OCI-LY7 (cell line): ENCODE measurements at regions not wholly inside any gene's neighbourhood (a gene's known extent, or its start where the extent isn't known, plus 50 kb on each side); places are given as distances from the start of the nearest gene placed in this dataset.

Experiments
- BruUV-seq: library from RNA; stranded (reverse); fragments of 400-500 nt; replicated peaks from 2 replicates; lab custom pipeline; 2021; lab: Mats Ljungman, UMichigan
- CTCF ChIA-PET: fragments of 300-600 bp; sonication (Branson Sonifier 250); formaldehyde crosslinking; loops from one replicate; lab custom pipeline; 2022; ENCODE audit warnings: antibody characterized with exemption; ENCODE audit not compliant: unreplicated experiment; lab: Charles Lee
- POLR2A ChIA-PET: fragments of 300-600 bp; sonication (Branson Sonifier 250); formaldehyde crosslinking; loops from one replicate; lab custom pipeline; 2022; ENCODE audit warnings: antibody characterized with exemption; lab: Charles Lee
- DNase-seq: peaks from one replicate; pipeline ENCODE4 v3.0.0-alpha.2; 2015; ENCODE audit warnings: low spot score
- H2AFZ ChIP-seq: fragments of 200-600 bp; sonication (generic), shearing (Covaris generic); 2 replicates; pipeline ENCODE4 v1.6.1; 2014; ENCODE audit warnings: mild to moderate bottlenecking, antibody characterized with exemption, low read length, moderate library complexity
- H3K27ac ChIP-seq: fragments of 200-600 bp; sonication (generic); 2 replicates; pipeline ENCODE4 v1.5.1; 2014; ENCODE audit warnings: mixed run types, low read depth, mild to moderate bottlenecking, moderate library complexity, low read length, inconsistent platforms; ENCODE audit not compliant: poor library complexity, severe bottlenecking
- H3K36me3 ChIP-seq: fragments of 200-600 bp; sonication (generic); 2 replicates; pipeline ENCODE4 v1.6.1; 2014; ENCODE audit warnings: mild to moderate bottlenecking, antibody characterized with exemption, low read length, moderate library complexity, mixed read lengths; ENCODE audit not compliant: insufficient read depth
- H3K4me1 ChIP-seq: fragments of 200-600 bp; sonication (generic); 2 replicates; pipeline ENCODE4 v1.5.1; 2014; ENCODE audit warnings: mild to moderate bottlenecking, low read length; ENCODE audit not compliant: insufficient read depth, poor library complexity, severe bottlenecking
- H3K4me2 ChIP-seq: fragments of 200-600 bp; sonication (generic); 2 replicates; pipeline ENCODE4 v1.6.1; 2014; ENCODE audit warnings: mild to moderate bottlenecking, low read length
- H3K4me3 ChIP-seq: fragments of 200-600 bp; sonication (generic); 2 replicates; pipeline ENCODE4 v1.5.1; 2014; ENCODE audit warnings: mild to moderate bottlenecking, low read depth, low read length; ENCODE audit not compliant: poor library complexity, severe bottlenecking
- H3K79me2 ChIP-seq: fragments of 200-600 bp; sonication (generic); 2 replicates; pipeline ENCODE4 v1.6.1; 2016; ENCODE audit warnings: low read depth, mild to moderate bottlenecking, low read length, moderate library complexity, mixed read lengths; ENCODE audit not compliant: insufficient read depth
- H3K9me2 ChIP-seq: fragments of 200-600 bp; sonication (generic); 2 replicates; pipeline ENCODE4 v1.6.1; 2016; ENCODE audit warnings: mild to moderate bottlenecking, low read length, mixed read lengths; ENCODE audit not compliant: insufficient read depth
- H3K9me3 ChIP-seq: fragments of 200-600 bp; sonication (generic); 2 replicates; pipeline ENCODE4 v1.6.1; 2014; ENCODE audit warnings: mild to moderate bottlenecking, mixed run types, low read length, mixed read lengths
- H4K20me1 ChIP-seq: fragments of 200-600 bp; sonication (generic); 2 replicates; pipeline ENCODE4 v1.6.1; 2014; ENCODE audit warnings: mild to moderate bottlenecking, antibody characterized with exemption, low read length, moderate library complexity, mixed read lengths; ENCODE audit not compliant: insufficient read depth
- EZH2phosphoT487 ChIP-seq: fragments of 200-600 bp; sonication (generic); IDR thresholded peaks from 2 replicates; pipeline ENCODE4 v1.6.1; 2018; ENCODE audit warnings: low read depth, borderline replicate concordance, mild to moderate bottlenecking, mixed run types, antibody characterized with exemption, low read length, moderate library complexity, mixed read lengths
- intact Hi-C: fragments of 100-400 bp; cut with micrococcal nuclease; formaldehyde crosslinking; loops from one replicate; pipeline ENCODE4 v1.10.0; 2022; ENCODE audit not compliant: unreplicated experiment
- TF ChIP-seq, protein P1 (sequence below): fragments of 200-600 bp; sonication (generic); conservative IDR thresholded peaks from 2 replicates; pipeline ENCODE4 v1.5.1; 2014; ENCODE audit warnings: mild to moderate bottlenecking, antibody characterized with exemption, low read length, moderate library complexity, mixed read lengths

DNA sequence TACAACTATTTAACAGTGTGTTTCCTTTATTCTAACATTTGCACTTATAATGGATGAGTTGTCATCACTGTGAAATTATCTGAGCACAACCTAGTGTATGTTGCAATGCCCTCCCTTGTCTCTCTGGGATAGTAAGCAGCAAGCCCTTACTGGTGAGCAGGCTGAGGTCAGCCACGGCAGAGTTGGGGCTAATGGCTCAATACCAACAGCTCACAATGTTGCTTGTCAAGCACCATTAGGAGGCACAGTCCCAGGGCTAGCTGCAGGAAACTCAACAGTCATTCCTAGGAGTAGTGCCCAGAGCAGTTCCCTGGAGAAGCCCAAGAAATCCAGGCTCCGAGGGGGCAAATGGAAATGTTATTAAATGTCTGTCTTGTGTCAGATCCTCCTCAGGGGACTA, 858.4 kb downstream of the GRID1 start:
- H3K9me3 ChIP-seq: no peaks in the 10 kb centered on the region
- H2AFZ ChIP-seq: no peak overlapping the region
- DNase-seq: no peak
- H4K20me1 ChIP-seq: no peaks in the 10 kb centered on the region
- ChIA-PET CTCF (no interaction called here), POLR2A (interaction anchor here (1.0 kb wide), 1 partner anchor 20 kb away, joined by 3 read pairs; no protein-coding TSS in a partner anchor)
- H3K4me1 ChIP-seq: no peaks in the 10 kb centered on the region
- H3K4me2 ChIP-seq: no peak overlapping the region
- no peaks in the 10 kb centered on the region for H3K36me3 ChIP-seq
- H3K79me2 ChIP-seq: no peaks in the 10 kb centered on the region
- intact Hi-C loops: no loop called here
- no peak overlapping the region for H3K4me3 ChIP-seq
- TF ChIP-seq, protein P1, sequence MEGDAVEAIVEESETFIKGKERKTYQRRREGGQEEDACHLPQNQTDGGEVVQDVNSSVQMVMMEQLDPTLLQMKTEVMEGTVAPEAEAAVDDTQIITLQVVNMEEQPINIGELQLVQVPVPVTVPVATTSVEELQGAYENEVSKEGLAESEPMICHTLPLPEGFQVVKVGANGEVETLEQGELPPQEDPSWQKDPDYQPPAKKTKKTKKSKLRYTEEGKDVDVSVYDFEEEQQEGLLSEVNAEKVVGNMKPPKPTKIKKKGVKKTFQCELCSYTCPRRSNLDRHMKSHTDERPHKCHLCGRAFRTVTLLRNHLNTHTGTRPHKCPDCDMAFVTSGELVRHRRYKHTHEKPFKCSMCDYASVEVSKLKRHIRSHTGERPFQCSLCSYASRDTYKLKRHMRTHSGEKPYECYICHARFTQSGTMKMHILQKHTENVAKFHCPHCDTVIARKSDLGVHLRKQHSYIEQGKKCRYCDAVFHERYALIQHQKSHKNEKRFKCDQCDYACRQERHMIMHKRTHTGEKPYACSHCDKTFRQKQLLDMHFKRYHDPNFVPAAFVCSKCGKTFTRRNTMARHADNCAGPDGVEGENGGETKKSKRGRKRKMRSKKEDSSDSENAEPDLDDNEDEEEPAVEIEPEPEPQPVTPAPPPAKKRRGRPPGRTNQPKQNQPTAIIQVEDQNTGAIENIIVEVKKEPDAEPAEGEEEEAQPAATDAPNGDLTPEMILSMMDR: no peak
- no peak for TF ChIP-seq EZH2phosphoT487
- H3K9me2 ChIP-seq: no peaks in the 10 kb centered on the region
- no TSS peak for BruUV-seq
- H3K27ac ChIP-seq: no peak overlapping the region

DNA sequence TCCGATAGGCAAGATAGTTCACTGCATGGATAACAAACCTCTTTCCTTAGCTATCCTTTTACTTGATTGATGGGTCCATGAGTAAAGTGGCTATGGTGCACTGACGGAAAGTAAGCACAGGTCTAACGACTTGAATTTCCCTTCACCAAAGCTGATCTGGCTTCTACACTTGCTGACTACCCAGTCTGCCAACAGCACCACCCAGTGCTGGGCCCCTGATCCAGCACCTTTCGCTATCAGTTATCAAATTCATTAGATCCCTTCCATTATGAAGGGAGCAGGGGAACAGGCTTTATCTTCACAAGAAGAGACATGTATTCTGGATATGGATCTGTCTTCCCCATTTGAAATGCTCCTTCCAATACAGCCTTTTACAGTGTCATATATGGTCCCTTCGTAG, 855.9 kb downstream of the GRID1 start:
- Histone ChIP-seq H4K20me1 (no peaks in the 10 kb centered on the region), H3K9me2 (no peaks in the 10 kb centered on the region), H3K36me3 (no peaks in the 10 kb centered on the region), H3K79me2 (no peaks in the 10 kb centered on the region), H3K27ac (no peak overlapping the region), H3K4me2 (no peak overlapping the region), H3K4me3 (no peak overlapping the region), H2AFZ (no peak overlapping the region), H3K4me1 (no peaks in the 10 kb centered on the region), H3K9me3 (no peaks in the 10 kb centered on the region)
- no TSS peak for BruUV-seq
- ChIA-PET POLR2A (no interaction called here), CTCF (no interaction called here)
- intact Hi-C loops: no loop called here
- DNase-seq: no peak
- no peak for TF ChIP-seq EZH2phosphoT487
- TF ChIP-seq, protein P1: 0 out of 2 replicates have a peak, but pooled peaks have one; percentile 21

DNA sequence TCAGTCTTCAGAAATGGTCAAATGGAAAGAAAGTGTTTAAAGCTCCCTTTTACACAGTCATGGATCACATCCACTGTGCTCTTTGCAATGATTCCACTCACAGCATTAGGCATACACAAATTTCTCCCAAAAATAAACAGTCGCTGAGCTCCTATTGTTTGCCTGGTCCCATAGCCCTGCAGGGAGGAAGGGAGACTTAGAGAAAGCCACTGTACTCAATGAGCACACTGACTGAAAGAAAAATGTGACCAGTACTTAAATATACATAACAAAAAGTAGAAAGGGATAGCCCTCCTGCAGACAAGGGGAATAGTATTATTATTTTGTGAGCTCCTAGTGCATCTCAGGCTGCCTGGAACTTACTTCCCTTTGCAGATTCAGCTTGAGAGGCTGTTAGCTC, 853.2 kb downstream of the GRID1 start:
- Histone ChIP-seq H3K9me2 (no peaks in the 10 kb centered on the region), H2AFZ (no peak overlapping the region), H3K9me3 (no peaks in the 10 kb centered on the region), H3K36me3 (no peaks in the 10 kb centered on the region), H3K79me2 (no peaks in the 10 kb centered on the region), H4K20me1 (no peaks in the 10 kb centered on the region), H3K27ac (no peak overlapping the region), H3K4me3 (no peak overlapping the region), H3K4me1 (no peaks in the 10 kb centered on the region), H3K4me2 (no peak overlapping the region)
- DNase-seq: no peak
- intact Hi-C loops: no loop called here
- TF ChIP-seq, protein P1: no peak
- TF ChIP-seq EZH2phosphoT487: no peak
- ChIA-PET CTCF (no interaction called here), POLR2A (interaction anchor here (1.3 kb wide), 1 partner anchor 12 kb away, joined by 4 read pairs; no protein-coding TSS in a partner anchor)
- BruUV-seq: no TSS peak
